NCI-H345 (cell line): ENCODE measurements at regions not wholly inside any gene's neighbourhood (a gene's known extent, or its start where the extent isn't known, plus 50 kb on each side); places are given as distances from the start of the nearest gene placed in this dataset.
"Not testable (repeated sequence)": the region's sequence is repeated elsewhere in the genome, so short reads cannot be mapped to it uniquely, and the experiment has no call there.

Source experiments
- DNase-seq: peaks from one replicate; lab custom pipeline; 2025; lab: John Stamatoyannopoulos, UW

DNA sequence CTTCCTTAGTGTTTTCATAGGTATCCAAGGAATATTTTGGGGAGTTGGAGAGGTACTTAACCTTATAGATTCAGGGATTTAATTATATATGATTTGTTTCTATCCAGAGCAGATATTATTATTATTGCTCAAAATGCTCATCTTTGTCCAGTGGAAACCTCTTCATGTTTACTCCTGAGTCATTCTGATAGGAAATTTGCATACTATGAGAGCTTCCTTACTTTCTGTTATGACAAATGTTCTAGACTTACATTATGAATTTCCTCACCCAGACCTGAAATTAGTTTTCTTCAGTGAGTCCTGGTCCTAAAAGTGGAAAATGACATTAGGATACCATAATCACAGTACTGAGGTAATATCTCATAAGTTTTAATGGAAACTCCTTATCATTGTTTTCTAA is 57.5 kb upstream of the PLPPR5 start:
- DNase-seq, result no peak

DNA sequence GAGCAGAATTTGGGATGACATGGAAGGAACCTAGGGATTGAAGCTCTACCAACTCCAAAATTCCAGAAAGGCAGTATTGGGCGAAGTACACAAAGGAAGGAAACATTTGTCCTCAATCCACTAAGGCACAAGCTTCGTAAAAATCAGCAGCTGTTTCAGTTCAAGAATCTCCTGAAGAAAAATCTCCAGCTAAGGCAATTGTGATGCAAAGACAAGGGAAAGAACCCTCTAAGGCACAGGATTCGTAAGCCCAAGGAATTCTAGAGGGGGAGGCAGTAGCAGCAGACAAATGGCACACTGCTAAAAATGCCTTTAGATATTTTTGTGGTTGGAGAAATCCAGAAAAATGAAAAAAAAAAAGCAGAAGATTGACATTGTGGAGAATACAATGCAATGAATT is 64.5 kb upstream of the PLPPR5 start:
- DNase-seq, result no peak

DNA sequence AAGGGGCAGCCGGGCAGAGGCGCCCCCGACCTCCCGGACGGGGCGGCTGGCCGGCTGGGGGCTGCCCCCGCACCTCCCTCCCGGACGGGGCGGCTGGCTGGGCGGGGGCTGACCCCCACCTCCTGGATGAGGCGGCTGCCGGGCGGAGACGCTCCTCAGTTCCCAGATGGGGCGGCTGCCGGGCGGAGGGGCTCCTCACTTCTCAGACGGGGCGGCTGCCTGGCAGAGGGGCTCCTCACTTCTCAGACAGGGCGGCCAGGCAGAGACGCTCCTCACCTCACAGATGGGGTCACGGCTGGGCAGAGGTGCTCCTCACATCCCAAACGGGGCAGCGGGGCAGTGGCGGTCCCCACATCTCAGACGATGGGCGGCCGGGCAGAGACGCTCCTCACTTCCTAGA is 73.9 kb upstream of the PLPPR5 start:
- DNase-seq, result not testable (repeated sequence)

DNA sequence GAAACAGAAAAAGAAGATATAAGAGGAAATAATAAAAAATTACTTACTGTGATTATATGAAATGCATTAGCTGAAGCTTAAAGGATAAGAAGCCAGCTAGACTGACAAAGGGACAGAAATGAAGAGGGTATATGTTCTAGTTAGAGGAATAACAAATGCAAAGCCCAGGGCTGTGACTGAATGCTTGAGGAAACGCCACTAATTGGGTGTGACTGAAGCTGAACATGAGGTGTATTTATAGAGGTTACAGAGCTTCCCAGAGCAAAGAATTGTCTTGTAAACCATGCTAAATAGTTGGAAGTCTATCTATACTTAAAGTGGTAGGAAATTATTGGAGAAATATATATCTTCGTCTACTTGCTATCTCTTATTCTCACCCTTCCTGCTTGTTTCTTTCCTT is 77.7 kb upstream of the PLPPR5 start:
- DNase-seq, result no peak

DNA sequence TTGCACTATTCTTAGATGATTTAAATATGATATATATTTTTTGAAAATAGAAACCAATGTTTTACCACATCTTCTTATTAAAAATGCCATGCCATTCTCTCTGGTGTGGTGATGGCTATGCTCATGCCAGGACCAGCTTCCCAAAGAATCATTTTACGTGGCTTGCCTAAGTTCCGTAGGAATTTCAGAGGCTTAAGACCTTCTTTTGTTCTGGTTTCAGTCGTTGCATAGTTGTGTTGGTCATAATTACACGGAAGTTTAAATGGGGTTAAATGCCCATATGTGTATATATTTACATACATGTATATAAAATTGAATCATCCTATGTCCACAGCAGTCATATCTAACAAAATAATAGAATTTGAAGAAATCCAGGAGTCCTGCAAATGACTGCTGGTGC is 78.7 kb upstream of the PLPPR5 start:
- no peak for DNase-seq

DNA sequence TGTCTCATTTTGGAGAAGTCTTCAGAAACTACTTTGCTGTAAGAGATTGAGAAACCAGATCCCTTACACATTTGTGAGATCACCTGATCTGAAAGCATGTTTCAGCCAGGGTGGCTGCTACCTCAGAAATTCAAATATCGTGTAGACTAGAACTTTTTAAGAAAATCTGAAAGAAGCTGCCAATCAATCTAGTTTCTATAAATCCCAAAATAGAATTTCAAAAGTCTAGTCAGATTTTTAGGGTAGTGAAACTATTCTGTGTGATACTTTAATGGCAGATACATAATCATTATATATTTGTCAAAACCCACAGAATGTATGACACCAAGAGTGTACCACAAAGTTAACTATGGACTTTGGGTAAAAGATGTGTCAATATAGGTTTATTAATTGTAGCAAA is 79.9 kb upstream of the PLPPR5 start:
- DNase-seq, result no peak

DNA sequence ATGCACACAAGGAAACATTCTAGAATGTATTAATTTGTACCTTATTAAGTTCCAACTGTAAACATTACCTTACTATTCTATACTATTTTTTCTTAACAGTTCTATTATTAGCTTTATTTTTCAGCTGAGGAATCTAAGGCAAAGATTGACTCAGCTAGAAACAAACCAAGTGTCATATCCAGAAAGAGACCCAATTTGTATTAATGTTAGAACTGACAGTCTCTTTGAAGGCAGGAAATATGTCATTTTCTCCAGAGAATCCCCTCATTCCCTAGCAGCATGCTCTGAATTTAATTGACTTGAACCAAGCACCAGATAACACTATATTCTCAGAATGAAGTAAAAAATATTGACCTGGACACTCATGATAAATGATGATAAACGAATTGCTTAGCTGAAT is 81.4 kb upstream of the PLPPR5 start:
- DNase-seq, result no peak

DNA sequence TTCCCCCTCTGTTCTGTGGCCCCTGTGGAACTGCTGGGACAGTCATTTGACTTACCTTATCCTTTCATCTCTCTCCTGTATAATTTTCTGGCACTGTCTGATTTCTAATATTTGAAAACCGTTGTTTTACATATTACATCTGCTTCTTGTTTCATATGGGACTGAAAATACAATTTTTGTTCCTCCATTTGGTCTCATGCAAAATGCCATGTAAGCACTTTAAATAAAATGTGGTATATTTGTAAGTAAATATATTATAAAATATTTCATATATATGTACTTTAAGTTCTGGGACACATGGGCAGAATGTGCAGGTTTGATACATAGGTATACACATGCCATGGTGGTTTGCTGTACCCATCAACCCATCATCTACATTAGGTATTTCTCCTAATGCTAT is 93.9 kb upstream of the PLPPR5 start:
- no peak for DNase-seq

DNA sequence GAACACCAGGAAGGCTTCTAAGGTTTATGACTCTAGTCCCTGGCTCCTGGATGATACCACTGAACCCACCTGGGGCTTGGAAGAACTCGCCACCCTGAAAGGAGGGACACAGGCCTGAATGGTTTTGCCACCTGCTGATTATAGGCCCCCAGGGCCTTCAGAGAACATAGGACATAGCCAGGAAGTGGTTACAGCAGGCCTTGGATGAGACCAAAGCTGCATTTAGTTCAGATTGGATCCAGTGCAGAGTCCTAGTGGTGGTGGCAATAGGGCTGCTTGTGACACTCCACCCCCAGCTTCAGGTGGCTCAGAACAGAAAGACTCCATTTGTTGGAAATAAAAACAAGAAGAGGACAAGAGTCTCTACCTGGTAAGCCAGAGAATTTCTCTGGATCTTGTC is 101.6 kb upstream of the PLPPR5 start:
- no peak for DNase-seq

DNA sequence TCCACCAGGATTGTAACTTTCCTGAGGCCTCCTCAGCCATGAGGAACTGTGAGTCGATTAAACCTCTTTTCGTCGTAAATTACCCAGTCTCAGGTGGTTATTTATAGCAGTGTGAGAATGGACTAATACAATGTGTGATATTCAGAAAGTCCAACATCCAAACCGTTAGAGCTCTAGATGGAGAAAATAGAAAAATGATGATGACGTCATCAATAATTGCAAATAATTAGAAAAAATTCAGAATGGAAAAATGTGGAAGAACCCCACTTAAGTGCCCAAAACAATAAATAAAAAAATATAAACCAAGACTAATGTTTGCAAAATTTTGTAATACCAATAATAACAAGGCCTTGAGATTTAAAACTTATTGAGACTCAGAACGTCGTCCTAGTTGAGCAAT is 103.0 kb upstream of the PLPPR5 start:
- no peak for DNase-seq

DNA sequence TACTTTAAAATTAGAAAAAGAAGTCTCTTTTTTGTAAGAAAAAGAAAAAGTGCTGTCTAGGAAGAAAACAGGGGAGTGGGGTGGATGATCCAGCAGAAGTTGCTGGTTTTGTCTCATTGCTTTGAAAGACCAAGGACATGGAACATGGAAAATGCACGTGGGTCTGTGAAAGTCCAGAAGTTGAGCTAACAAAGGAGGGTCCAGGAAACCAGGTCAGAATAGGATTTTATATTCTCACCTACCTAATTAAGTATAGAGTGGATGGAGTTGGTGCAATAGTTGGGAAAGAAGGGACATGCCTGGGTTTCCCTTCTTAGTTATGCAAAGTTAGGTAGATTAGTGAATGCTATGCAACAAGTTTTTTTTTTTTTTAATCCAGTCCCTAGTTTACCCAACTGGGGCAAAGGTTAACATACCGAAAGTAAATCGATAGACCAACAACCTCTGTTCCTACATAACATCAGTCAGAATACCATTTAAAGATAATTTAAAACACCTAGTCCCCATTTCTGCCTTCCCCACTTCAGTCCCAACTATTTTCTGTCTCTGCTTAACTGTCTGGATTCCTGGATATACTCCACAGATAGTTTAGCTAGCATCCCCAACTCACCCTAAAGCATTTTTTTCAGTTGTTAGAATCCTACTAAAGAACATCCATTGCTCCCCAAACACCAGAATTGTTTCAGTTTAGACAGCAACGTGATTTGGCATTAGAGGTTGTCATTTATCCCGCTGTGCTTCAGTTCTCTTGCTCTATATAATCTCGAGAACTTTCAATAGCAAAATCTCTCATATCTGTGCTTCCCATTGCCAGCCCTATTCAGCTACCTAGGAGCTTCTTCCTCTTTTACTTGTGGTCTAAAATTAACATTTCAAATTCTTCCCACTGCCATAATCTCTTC is 105.7 kb upstream of the PLPPR5 start:
- DNase-seq, result no peak

DNA sequence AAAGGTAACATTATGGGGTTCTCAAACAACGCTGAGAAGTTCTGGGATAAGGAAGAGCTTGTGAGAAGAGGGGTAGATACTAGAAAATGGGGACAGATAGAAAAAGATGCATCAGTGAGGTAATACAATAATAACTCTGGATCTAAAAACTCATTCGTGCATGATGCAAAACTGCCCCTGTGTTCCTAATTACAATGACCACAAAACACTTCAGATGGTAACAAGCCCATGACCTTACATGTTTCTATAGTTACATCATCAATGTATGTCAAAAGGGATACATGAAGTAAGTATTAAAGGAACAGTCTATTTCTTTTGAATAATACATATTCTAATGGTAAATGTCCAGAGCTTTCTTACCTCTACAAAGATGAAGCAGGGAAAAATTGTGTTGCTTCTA is 110.6 kb upstream of the PLPPR5 start:
- no peak for DNase-seq

DNA sequence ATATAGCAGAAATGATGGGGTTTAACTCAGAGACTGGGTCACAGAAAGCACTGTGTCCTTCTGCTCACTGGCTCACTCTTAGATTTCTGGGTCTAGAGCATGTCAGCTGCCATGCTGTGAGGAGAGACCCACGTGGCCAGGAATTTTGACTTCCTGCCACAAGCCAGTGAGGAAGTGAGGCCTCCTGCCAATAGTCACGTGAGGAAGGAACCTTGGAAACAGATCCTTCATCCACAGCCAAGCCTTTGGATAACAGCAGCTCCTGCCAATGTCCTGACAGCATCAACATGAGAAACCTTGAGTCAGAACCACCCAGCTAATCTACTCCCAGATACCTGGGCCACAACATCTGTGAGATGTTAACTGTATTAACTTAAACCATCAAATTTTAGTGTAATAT is 114.5 kb upstream of the PLPPR5 start:
- DNase-seq, result no peak

DNA sequence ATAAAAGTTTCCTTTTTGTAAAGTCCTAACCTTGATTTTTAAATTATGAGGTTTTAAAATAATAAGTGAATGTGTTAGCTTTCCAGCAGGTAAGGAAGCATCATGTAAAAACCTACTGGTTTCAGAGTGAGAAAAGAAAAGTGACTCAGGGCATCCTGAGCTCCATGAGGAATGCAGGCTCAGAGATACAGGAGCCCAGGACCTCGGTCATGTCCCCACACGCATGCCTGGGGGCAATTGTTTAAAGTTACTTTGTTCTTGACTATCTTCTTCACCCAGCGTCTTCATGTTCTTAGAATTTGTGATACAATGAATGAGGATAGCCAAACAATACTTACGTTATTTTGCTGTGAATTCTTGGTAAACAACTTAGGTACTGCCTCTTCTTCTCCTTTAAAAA is 117.4 kb upstream of the PLPPR5 start:
- no peak for DNase-seq

DNA sequence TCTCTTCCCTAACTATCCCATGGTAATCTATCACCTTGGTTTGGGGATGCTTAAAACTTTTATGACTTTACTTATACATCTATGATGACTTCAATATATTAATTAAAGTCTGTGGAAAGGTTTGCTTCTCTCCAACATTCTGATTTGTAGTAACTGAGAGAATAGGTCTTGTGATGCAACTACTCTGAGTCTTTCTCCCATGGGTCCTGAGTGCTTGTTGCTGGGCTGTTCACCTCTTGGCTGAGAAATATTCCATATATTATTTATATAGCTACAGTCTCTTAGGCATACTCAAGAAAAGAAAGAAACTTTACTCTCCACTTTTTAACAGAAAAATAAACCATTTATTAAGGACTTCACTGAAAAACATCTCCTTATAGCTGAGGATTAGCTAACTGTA is 119.3 kb upstream of the PLPPR5 start:
- DNase-seq, result no peak

DNA sequence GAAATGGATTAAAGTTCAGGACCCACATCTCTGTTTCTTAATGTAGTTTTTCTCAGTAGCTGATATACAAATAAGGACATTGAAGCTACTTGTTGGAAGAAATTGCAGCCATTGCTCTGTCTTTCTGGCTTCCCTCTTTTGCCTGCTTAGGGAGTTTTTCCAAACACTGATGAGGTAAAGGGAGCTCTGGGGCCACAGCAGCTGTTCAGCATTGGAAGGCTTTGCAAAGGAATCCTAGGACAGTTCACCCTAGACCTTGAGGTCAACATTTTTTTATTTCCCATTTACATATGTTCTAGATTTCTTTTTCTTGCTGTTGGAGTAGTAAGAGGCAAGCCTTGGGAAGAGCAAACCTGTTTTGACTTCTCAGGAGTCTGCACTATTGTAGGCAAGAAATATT is 126.9 kb upstream of the PLPPR5 start:
- DNase-seq, result no peak

DNA sequence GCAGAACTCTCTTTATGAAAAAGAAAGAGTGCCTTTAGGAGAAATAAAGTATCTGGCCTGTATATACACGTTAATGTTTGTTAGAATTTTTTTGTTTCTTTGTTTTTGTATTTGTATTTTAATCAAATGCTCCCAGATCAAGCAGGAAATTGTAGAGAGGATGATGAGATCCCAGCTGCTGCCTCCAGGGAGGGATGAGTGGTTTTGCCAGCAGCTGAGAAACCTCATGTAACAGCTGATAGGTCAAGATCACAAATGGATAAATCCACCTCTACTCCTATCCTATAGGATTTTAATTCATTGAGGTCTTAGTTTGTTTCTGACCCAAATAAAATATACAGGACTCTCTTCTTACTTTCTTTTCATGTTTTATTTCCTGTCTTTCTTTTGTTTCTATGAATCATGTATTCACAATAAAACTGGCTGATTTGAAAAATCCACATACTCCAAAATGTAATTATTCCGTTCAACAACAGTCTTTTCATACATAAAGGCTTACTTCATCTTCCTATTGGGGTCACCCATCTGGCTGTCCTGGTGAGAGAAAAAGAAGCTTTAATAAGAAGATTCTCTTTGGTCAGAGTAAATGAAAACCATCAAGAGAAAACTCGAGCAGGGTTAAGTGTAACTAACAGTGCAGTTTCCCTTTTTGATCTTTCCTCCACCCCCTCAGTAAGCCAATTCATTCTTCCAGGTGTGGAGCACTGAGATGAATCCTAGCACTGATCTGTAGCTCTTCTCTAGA is 129.3 kb upstream of the PLPPR5 start:
- DNase-seq, result no peak

DNA sequence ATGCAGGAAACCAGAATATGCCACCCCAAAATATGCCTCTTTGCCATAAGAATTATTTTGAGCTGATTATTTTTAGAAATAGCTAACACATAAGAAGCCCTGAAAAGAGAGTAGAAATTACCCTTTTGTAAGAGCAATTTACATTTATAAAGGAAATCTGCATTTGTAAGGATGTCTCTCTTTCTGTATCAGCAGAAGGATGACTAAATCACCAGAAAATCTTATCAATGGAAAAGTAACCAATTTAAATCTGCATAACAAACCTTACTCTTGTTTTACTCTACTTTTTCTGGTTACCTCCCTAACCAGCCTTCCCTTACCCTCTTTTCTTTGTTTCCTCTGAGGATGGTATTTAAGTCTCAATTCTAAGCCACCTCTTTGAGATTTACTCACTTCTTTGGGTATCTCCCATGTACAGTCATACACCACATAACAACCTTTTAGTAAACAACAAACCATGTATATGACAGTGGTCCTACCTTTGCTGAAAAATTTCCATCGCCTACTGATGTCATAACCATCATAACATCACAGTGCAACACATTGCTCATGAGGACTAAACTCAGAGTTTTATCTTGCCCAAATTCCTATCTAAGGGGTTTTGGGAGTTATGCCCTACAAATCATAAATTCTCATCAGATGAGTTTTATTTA is 126.6 kb upstream of the PLPPR4 start:
- DNase-seq, result no peak

DNA sequence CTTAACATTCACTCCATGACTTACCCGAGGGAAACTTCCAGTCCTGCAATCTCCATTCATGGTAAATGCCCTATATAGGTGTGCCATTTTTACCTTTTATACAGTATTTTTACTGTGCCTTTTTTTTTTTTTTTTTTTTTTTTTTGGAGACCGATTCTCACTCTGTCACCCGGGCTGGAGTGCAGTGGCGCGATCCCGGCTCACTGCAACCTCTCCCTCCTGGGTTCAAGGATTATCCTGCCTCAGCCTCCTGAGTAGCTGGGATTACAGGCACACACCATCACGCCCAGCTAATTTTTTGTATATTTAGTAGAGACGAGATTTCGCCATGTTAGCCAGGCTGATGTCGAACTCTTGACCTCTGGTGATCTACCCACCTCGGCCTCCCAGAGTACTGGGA is 124.4 kb upstream of the PLPPR4 start:
- DNase-seq, result no peak

DNA sequence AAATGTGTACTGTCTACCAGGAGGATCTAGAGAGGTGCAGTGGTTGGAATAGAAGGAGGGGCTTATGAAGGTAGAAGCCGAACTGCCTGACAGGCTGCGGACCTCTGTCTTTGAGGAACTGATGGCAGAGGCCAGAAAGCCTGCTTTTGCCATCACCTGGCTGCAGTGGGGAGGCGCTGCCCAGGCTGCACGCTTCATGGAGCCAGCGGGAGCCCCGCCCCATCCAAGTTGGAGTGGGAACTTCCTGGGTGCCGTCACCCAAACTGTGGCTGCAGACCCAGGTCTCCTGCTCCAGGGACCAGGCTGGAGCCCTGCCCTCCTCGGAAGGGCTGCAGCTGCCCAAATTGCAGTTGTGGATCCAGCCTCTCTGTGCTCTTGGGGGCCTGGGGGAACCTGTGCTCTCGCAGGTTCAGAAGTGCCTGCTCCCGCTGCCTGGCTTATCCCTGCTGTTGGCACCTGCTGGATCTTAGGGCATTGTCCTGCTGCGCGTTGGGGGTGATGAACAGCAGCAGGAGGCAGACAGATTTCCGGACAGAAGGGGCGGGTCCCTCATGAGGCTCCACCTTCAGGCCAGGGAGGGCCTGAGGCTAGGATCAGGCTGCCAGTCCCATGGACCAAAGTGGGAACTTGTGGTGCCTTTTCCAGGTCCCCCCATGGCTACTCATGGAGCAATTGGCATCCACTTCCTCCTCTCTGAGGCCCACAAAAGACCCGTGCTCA is 118.0 kb upstream of the PLPPR4 start:
- peak; percentile 55 for DNase-seq

DNA sequence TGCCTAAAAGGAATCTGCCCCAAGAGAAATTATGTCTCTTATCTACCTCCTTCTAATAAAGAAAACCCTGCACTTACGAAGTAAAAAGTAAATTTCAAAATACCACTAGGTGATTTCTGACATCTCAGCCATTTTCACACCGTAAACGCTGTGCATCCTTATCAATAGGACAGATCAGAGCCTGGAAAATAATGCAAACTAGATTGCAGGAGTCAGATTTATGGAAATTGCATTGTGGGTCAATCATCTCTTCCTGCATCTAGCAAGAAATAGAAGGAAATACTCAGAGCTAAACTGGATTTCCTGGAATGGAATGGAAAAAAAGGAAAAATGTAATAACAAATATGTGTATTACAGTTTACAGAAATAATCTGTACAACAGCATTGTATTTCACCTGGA is 114.3 kb upstream of the PLPPR4 start:
- DNase-seq, result no peak

DNA sequence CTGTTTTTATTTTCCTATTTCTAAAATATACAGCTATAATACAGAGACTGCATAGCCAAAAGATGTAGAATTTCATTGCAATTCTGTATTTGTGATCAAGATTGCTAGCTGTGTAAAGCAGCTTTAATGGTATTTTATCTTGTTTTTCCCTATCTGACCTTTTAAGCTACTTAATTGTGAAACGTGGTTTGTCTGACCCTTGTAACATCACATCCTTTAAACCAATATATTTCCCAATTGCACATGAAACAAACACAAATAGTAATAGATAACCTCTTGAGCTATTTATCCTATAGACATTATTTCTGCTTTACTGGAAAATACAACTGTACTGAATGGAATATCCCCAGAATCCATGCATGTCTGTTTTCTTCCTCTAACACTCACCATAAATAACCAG is 112.2 kb upstream of the PLPPR4 start:
- no peak for DNase-seq
